ENCODE measurements at regions not wholly inside any gene's neighbourhood (a gene's known extent, or its start where the extent isn't known, plus 50 kb on each side); places are given as distances from the start of the nearest gene placed in this dataset.

DNA sequence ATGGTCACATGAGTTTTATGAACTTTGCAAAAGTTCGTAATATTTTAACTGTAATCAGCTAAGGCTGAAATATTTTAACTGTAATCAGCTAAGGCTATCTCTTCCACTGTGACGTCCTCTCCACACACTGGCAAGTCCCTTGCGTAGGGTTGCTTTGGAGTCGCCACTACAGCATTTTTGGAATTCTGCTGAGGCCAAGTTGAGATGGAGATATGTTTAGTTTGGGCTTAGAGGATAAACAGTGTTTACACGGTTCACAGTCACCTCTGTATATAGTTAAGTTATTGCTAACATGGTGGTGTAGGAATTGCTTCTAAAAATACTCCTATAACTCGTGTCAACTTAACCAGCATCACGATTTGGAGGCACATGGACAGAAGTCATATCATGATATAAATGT, 143.6 kb upstream of the SERP2 start:
- H3K27ac ChIP-seq (ENCODE audit: low read depth, low read length) = no peak overlapping the region
- no peak overlapping the region for H3K4me3 ChIP-seq (ENCODE audit: low read length in 3 of 3)
- H3K27me3 ChIP-seq (ENCODE audit: control insufficient read depth in 3 of 3, insufficient read depth in 3 of 3, low read length in 3 of 3) = no peaks in the 10 kb centered on the region
- peaks cover 13 to 15% (median 14%) of the 10 kb centered on the region in 3 donors for H3K4me1 ChIP-seq (ENCODE audit: control insufficient read depth in 3 of 3, insufficient read depth in 3 of 3, low read length in 3 of 3)
- no peak overlapping the region for H3K9ac ChIP-seq (ENCODE audit: low read depth in 1 of 3, low read length in 3 of 3)
- H3K36me3 ChIP-seq (ENCODE audit: control insufficient read depth in 3 of 3, insufficient read depth in 3 of 3, low read length in 3 of 3) = no peaks in the 10 kb centered on the region
- no peaks in the 10 kb centered on the region for H3K9me3 ChIP-seq (ENCODE audit: control insufficient read depth in 3 of 3, low read length in 3 of 3)

DNA sequence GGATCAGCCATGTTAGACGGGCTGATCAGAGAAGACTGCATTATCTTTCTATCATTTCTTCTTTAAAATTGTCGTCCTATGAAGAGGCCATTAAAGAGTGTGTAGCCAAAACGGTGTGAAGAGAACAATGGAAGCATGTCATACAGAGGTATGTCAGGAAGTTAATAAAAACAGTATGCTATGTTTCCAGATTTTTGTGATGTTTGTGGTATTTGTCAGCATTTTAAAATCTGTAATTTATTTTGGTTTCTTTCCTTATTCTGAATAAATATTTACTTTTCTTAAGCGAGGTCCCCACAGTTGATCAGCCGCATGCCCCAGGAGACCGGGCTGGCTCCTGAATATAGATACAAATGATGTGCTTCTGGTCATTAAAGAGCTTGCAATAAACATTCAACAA, 142.9 kb upstream of the SERP2 start:
- Histone ChIP-seq H3K36me3 (ENCODE audit: control insufficient read depth in 3 of 3, insufficient read depth in 3 of 3, low read length in 3 of 3) (no peaks in the 10 kb centered on the region), H3K4me3 (ENCODE audit: low read length in 3 of 3) (no peak overlapping the region), H3K27ac (ENCODE audit: low read depth, low read length) (no peak overlapping the region), H3K4me1 (ENCODE audit: control insufficient read depth in 3 of 3, insufficient read depth in 3 of 3, low read length in 3 of 3) (peaks cover 13 to 19% (median 17%) of the 10 kb centered on the region in 3 donors), H3K9ac (ENCODE audit: low read depth in 1 of 3, low read length in 3 of 3) (no peak overlapping the region), H3K9me3 (ENCODE audit: control insufficient read depth in 3 of 3, low read length in 3 of 3) (no peaks in the 10 kb centered on the region), H3K27me3 (ENCODE audit: control insufficient read depth in 3 of 3, insufficient read depth in 3 of 3, low read length in 3 of 3) (no peaks in the 10 kb centered on the region)

DNA sequence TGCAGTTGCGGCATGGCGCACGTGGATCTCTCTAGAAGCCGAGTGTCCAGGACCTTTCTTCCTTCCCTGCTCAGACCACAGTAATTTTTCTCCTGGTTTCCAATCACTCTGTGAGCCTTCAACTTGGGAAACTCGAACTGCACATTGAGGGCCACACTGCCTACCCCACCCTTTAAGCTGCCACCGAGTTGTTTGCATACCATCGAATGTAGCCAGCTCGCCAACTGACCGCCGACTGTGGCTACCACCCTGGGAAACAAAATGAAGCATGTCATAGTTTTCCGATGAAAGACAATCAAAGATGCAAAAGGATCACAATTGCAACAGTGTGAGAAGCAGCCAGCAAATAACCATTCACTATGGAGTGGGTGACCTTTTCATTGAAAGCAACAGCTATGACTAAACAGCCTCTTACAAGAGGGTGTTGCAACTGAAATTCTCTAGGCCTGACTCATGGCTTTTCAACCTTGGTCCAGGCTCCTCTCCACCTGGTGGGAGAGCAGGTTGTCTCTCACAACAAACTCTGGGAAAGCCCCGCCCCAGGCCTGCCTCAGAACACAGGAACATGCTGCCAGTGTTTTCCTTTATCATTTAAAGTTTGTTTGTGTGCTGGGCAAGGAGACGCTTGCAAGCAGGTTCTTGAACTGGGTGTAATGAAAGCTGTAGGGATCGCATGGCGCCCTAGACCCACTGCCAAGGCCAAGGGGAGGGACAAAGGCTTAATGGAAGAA, 141.7 kb upstream of the SERP2 start:
- Histone ChIP-seq H3K4me1 (ENCODE audit: control insufficient read depth in 3 of 3, insufficient read depth in 3 of 3, low read length in 3 of 3) (peaks cover 22 to 31% (median 29%) of the 10 kb centered on the region in 3 donors), H3K36me3 (ENCODE audit: control insufficient read depth in 3 of 3, insufficient read depth in 3 of 3, low read length in 3 of 3) (no peaks in the 10 kb centered on the region), H3K27ac (ENCODE audit: low read depth, low read length) (peak overlapping the region; percentile 76), H3K9me3 (ENCODE audit: control insufficient read depth in 3 of 3, low read length in 3 of 3) (no peaks in the 10 kb centered on the region), H3K27me3 (ENCODE audit: control insufficient read depth in 3 of 3, insufficient read depth in 3 of 3, low read length in 3 of 3) (no peaks in the 10 kb centered on the region), H3K9ac (ENCODE audit: low read depth in 1 of 3, low read length in 3 of 3) (no peak overlapping the region), H3K4me3 (ENCODE audit: low read length in 3 of 3) (peak overlapping the region in 1 of 3 donors; percentile 0)

DNA sequence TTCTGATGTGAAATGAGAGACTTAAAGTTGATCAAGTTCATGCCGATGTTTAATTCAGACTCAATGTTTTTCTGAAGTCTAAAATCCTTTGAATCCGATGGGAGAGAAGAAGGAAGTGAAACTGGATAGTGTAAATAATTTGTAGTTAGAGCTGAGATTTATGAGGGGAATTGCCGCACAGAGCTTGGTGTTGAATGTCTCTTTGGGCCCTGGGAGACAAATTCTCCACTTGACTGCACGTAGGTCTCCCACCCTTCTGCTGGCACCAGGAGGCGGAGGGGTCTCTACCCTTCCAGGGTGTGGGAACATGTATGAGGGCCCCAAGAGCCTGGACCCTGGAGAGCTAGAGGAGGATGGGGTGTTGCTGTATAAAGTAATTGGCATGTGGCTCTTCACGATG, 140.8 kb upstream of the SERP2 start:
- H3K27me3 ChIP-seq (ENCODE audit: control insufficient read depth in 3 of 3, insufficient read depth in 3 of 3, low read length in 3 of 3) = no peaks in the 10 kb centered on the region
- no peak overlapping the region for H3K4me3 ChIP-seq (ENCODE audit: low read length in 3 of 3)
- peak overlapping the region; percentile 76 for H3K27ac ChIP-seq (ENCODE audit: low read depth, low read length)
- no peaks in the 10 kb centered on the region for H3K9me3 ChIP-seq (ENCODE audit: control insufficient read depth in 3 of 3, low read length in 3 of 3)
- H3K36me3 ChIP-seq (ENCODE audit: control insufficient read depth in 3 of 3, insufficient read depth in 3 of 3, low read length in 3 of 3) = no peaks in the 10 kb centered on the region
- H3K9ac ChIP-seq (ENCODE audit: low read depth in 1 of 3, low read length in 3 of 3) = no peak overlapping the region
- H3K4me1 ChIP-seq (ENCODE audit: control insufficient read depth in 3 of 3, insufficient read depth in 3 of 3, low read length in 3 of 3) = peaks cover 29 to 38% (median 35%) of the 10 kb centered on the region in 3 donors

DNA sequence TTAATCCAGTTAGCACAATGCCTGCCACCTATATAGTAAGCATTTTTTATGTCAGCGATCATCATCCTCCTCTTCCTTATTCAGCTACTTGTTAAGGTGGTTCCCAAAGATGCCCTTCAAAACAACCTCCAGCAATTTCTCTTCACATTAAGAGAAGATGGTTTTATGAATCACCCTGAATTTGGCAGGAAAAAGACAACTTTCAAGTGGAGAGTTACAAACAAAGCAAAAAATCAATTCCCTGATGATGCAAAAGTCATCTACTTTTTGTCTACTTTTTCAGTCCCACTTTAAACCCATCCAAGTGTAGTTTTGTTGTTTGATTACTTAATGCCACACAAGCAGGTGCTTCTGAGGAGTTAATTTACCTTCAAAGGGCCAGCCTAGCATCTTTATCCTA, 139.1 kb upstream of the SERP2 start:
- Histone ChIP-seq H3K36me3 (ENCODE audit: control insufficient read depth in 3 of 3, insufficient read depth in 3 of 3, low read length in 3 of 3) (no peaks in the 10 kb centered on the region), H3K4me1 (ENCODE audit: control insufficient read depth in 3 of 3, insufficient read depth in 3 of 3, low read length in 3 of 3) (peaks cover 29 to 40% (median 37%) of the 10 kb centered on the region in 3 donors), H3K27me3 (ENCODE audit: control insufficient read depth in 3 of 3, insufficient read depth in 3 of 3, low read length in 3 of 3) (no peaks in the 10 kb centered on the region), H3K9me3 (ENCODE audit: control insufficient read depth in 3 of 3, low read length in 3 of 3) (no peaks in the 10 kb centered on the region), H3K4me3 (ENCODE audit: low read length in 3 of 3) (no peak overlapping the region), H3K27ac (ENCODE audit: low read depth, low read length) (no peak overlapping the region), H3K9ac (ENCODE audit: low read depth in 1 of 3, low read length in 3 of 3) (no peak overlapping the region)

DNA sequence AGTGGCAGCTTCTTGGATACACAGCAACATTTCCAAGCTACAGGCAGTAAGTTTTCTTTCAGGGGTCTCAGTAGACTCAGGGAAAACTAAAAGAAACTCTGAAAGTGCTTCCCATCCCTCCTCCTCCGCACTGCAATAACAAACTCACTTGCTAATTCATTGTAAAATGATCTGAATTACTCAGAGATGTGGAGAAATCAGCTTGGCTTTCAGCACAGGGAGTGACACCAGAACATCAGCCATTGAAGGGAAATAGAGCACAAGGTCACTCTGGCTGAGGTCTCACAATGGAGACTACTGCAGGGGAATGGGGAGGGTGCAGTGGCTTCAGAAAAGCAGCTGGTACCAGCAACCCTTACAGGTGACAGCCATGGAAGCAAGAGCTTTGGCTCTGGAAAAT, 137.3 kb upstream of the SERP2 start:
- H3K27ac ChIP-seq (ENCODE audit: low read depth, low read length) = peak overlapping the region; percentile 75
- H3K4me1 ChIP-seq (ENCODE audit: control insufficient read depth in 3 of 3, insufficient read depth in 3 of 3, low read length in 3 of 3) = peaks cover 29 to 40% (median 37%) of the 10 kb centered on the region in 3 donors
- no peaks in the 10 kb centered on the region for H3K9me3 ChIP-seq (ENCODE audit: control insufficient read depth in 3 of 3, low read length in 3 of 3)
- no peak overlapping the region for H3K9ac ChIP-seq (ENCODE audit: low read depth in 1 of 3, low read length in 3 of 3)
- no peaks in the 10 kb centered on the region for H3K27me3 ChIP-seq (ENCODE audit: control insufficient read depth in 3 of 3, insufficient read depth in 3 of 3, low read length in 3 of 3)
- no peaks in the 10 kb centered on the region for H3K36me3 ChIP-seq (ENCODE audit: control insufficient read depth in 3 of 3, insufficient read depth in 3 of 3, low read length in 3 of 3)
- peak overlapping the region in 1 of 3 donors; percentile 4 for H3K4me3 ChIP-seq (ENCODE audit: low read length in 3 of 3)

DNA sequence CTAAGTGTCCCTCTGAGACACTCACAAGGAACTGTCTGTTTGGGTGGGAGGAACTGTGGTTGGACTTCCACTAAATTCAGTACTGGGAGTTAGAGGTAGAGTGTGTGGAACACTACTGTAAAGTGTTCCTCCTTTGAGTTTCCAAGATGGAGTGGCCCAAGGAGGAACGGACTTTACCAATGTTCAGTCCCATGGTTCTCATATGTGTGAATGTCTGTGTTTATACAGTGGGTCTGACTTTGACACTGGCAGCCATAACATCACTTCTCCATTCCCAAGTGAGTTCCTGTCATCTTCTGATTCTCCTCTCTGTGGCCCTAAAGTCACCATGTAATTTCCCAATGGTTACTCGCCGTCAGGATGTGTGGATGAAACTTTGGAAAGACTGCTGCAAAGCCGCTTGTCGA, 136.8 kb upstream of the SERP2 start:
- Histone ChIP-seq H3K27me3 (ENCODE audit: control insufficient read depth in 3 of 3, insufficient read depth in 3 of 3, low read length in 3 of 3) (no peaks in the 10 kb centered on the region), H3K36me3 (ENCODE audit: control insufficient read depth in 3 of 3, insufficient read depth in 3 of 3, low read length in 3 of 3) (no peaks in the 10 kb centered on the region), H3K9ac (ENCODE audit: low read depth in 1 of 3, low read length in 3 of 3) (no peak overlapping the region), H3K4me3 (ENCODE audit: low read length in 3 of 3) (peak overlapping the region in 1 of 3 donors; percentile 4), H3K27ac (ENCODE audit: low read depth, low read length) (peak overlapping the region; percentile 75), H3K9me3 (ENCODE audit: control insufficient read depth in 3 of 3, low read length in 3 of 3) (no peaks in the 10 kb centered on the region), H3K4me1 (ENCODE audit: control insufficient read depth in 3 of 3, insufficient read depth in 3 of 3, low read length in 3 of 3) (peaks cover 25 to 36% (median 35%) of the 10 kb centered on the region in 3 donors)

DNA sequence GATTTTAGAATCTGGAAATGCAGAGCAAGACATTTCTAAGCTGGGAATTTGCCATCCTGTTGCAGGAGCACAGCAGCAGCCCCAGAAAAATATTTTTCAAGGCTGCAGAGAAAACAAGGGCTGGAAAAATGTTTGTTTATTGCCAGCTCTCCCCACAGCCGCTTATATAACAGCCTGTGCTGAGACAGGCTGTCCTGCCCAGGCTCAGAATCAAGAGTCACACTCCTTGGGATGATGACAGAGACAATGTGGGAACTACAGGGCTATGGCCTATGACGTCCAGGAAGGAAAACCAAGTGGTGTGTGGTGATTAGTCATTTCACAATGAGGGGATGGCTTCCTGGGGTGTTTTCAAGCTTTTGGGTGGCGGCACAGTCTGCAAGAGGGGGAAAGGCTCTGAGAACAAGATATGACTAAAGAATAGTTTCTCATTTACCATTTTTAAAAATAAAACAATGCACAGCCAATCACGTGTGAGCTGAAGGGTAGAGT, 136.3 kb upstream of the SERP2 start:
- Histone ChIP-seq H3K36me3 (ENCODE audit: control insufficient read depth in 3 of 3, insufficient read depth in 3 of 3, low read length in 3 of 3) (no peaks in the 10 kb centered on the region), H3K4me3 (ENCODE audit: low read length in 3 of 3) (peak overlapping the region in 1 of 3 donors; percentile 4), H3K27ac (ENCODE audit: low read depth, low read length) (peak overlapping the region; percentile 75), H3K9ac (ENCODE audit: low read depth in 1 of 3, low read length in 3 of 3) (no peak overlapping the region), H3K27me3 (ENCODE audit: control insufficient read depth in 3 of 3, insufficient read depth in 3 of 3, low read length in 3 of 3) (no peaks in the 10 kb centered on the region), H3K4me1 (ENCODE audit: control insufficient read depth in 3 of 3, insufficient read depth in 3 of 3, low read length in 3 of 3) (peaks cover 20 to 32% (median 31%) of the 10 kb centered on the region in 3 donors), H3K9me3 (ENCODE audit: control insufficient read depth in 3 of 3, low read length in 3 of 3) (no peaks in the 10 kb centered on the region)

DNA sequence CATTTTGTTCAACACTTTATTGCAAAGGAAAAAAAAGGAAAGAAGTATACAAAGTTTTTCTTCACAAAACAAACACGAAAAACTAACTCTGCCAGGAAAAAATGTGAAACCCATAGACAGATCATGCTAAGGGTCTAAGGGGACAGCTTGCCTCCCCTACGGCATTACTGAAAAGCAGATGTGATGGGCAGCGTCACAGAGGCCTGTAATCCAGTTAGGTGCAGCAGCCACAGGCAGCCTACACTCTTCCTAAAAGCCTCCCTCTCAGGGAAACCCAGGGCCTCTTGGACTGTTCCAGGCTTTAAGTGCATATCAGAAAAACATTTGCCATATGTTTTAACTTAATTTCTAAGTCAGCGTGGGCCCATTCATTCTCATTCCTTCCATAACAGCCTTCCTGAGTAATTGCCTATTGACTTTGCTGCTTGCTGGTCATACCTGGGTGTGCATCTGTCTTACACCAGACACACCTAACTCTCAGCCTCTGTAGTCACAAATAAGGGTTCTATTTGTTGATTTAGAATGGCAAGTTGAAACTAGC, 135.7 kb upstream of the SERP2 start:
- peaks cover 20 to 32% (median 27%) of the 10 kb centered on the region in 3 donors for H3K4me1 ChIP-seq (ENCODE audit: control insufficient read depth in 3 of 3, insufficient read depth in 3 of 3, low read length in 3 of 3)
- no peaks in the 10 kb centered on the region for H3K36me3 ChIP-seq (ENCODE audit: control insufficient read depth in 3 of 3, insufficient read depth in 3 of 3, low read length in 3 of 3)
- peak overlapping the region; percentile 75 for H3K27ac ChIP-seq (ENCODE audit: low read depth, low read length)
- no peaks in the 10 kb centered on the region for H3K9me3 ChIP-seq (ENCODE audit: control insufficient read depth in 3 of 3, low read length in 3 of 3)
- H3K9ac ChIP-seq (ENCODE audit: low read depth in 1 of 3, low read length in 3 of 3) = no peak overlapping the region
- H3K4me3 ChIP-seq (ENCODE audit: low read length in 3 of 3) = no peak overlapping the region
- no peaks in the 10 kb centered on the region for H3K27me3 ChIP-seq (ENCODE audit: control insufficient read depth in 3 of 3, insufficient read depth in 3 of 3, low read length in 3 of 3)

DNA sequence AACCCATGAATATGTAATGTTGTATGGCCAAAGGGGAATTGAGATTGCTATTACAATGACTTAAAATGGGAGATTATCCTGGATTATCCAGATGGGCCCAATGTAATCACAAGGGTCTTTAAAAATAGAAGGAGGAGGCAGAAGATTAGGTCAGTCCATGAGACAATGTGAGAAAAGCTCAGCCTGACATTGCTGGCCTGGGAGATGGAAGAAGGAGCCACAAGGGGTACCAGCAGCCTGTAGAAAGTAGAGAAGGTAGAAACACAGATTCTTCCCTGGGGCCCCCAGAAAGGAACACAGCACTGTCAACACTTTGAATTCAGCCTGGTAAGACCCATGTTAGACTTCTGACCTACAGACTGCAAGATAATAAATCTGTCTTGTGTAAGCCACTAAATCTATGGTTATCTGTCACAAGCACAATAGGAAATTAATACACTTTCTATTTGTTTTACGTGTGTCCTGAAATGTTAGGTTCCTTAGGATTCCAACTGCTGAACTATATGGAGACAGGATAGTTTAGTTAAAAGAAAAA, 132.9 kb upstream of the SERP2 start:
- no peaks in the 10 kb centered on the region for H3K27me3 ChIP-seq (ENCODE audit: control insufficient read depth in 3 of 3, insufficient read depth in 3 of 3, low read length in 3 of 3)
- H3K27ac ChIP-seq (ENCODE audit: low read depth, low read length) = no peak overlapping the region
- peaks cover 20 to 27% (median 27%) of the 10 kb centered on the region in 3 donors for H3K4me1 ChIP-seq (ENCODE audit: control insufficient read depth in 3 of 3, insufficient read depth in 3 of 3, low read length in 3 of 3)
- no peaks in the 10 kb centered on the region for H3K9me3 ChIP-seq (ENCODE audit: control insufficient read depth in 3 of 3, low read length in 3 of 3)
- no peak overlapping the region for H3K9ac ChIP-seq (ENCODE audit: low read depth in 1 of 3, low read length in 3 of 3)
- H3K4me3 ChIP-seq (ENCODE audit: low read length in 3 of 3) = no peak overlapping the region
- no peaks in the 10 kb centered on the region for H3K36me3 ChIP-seq (ENCODE audit: control insufficient read depth in 3 of 3, insufficient read depth in 3 of 3, low read length in 3 of 3)
